IPS-15b (cell line): ENCODE measurements at regions not wholly inside any gene's neighbourhood (a gene's known extent, or its start where the extent isn't known, plus 50 kb on each side); places are given as distances from the start of the nearest gene placed in this dataset.
"Not testable (repeated sequence)": the region's sequence is repeated elsewhere in the genome, so short reads cannot be mapped to it uniquely, and the experiment has no call there.

ENCODE experiments used
- H3K27me3 ChIP-seq: one replicate; pipeline ENCODE4 v1.6.1; 2013; ENCODE audit warnings: low read length; ENCODE audit not compliant: control insufficient read depth, insufficient read depth
- H3K36me3 ChIP-seq: one replicate; pipeline ENCODE4 v1.6.1; 2013; ENCODE audit warnings: low read length; ENCODE audit not compliant: control insufficient read depth, insufficient read depth
- H3K4me1 ChIP-seq: one replicate; pipeline ENCODE4 v1.6.1; 2013; ENCODE audit warnings: mild to moderate bottlenecking, low read length; ENCODE audit not compliant: control insufficient read depth, insufficient read depth
- H3K4me3 ChIP-seq: one replicate; pipeline ENCODE4 v1.5.1; 2013; ENCODE audit warnings: low read depth, low read length
- H3K9ac ChIP-seq: one replicate; pipeline ENCODE4 v1.6.1; 2013; ENCODE audit warnings: low read depth, mild to moderate bottlenecking, low read length
- H3K9me3 ChIP-seq: one replicate; pipeline ENCODE4 v1.6.1; 2013; ENCODE audit warnings: mild to moderate bottlenecking, low read length; ENCODE audit not compliant: control insufficient read depth, insufficient read depth

- no peaks in the 10 kb centered on the region for H3K4me1 ChIP-seq
- H3K36me3 ChIP-seq, result no peaks in the 10 kb centered on the region
Measured at GRCh38 chr9:82052081-82052480, 63.5 kb downstream of the SPATA31D1 start.

GRCh38 chr9:82054264-82055015 lies 65.9 kb downstream of the SPATA31D1 start:
- H3K36me3 ChIP-seq, result no peaks in the 10 kb centered on the region
- no peaks in the 10 kb centered on the region for H3K27me3 ChIP-seq
- H3K4me3 ChIP-seq, result no peak overlapping the region

More at GRCh38 chr9:82052081-82052480, 63.5 kb downstream of the SPATA31D1 start:
- no peaks in the 10 kb centered on the region for H3K9me3 ChIP-seq
- no peak overlapping the region for H3K9ac ChIP-seq
- H3K4me3 ChIP-seq, result no peak overlapping the region
- H3K27me3 ChIP-seq, result no peaks in the 10 kb centered on the region

GRCh38 chr9:82057805-82058204 lies 69.2 kb downstream of the SPATA31D1 start:
- Histone ChIP-seq H3K36me3 (no peaks in the 10 kb centered on the region), H3K4me3 (no peak overlapping the region), H3K27me3 (no peaks in the 10 kb centered on the region), H3K4me1 (no peaks in the 10 kb centered on the region), H3K9ac (no peak overlapping the region), H3K9me3 (no peaks in the 10 kb centered on the region)

More at GRCh38 chr9:82054264-82055015, 65.9 kb downstream of the SPATA31D1 start:
- no peak overlapping the region for H3K9ac ChIP-seq
- no peaks in the 10 kb centered on the region for H3K9me3 ChIP-seq
- H3K4me1 ChIP-seq, result no peaks in the 10 kb centered on the region

GRCh38 chr9:82061801-82062200 lies 73.2 kb downstream of the SPATA31D1 start:
- not testable (repeated sequence) for H3K9ac ChIP-seq, H3K27me3 ChIP-seq

GRCh38 chr9:82062245-82062644 lies 73.7 kb downstream of the SPATA31D1 start:
- Histone ChIP-seq H3K9ac (no peak overlapping the region), H3K4me3 (no peak overlapping the region), H3K4me1 (no peaks in the 10 kb centered on the region), H3K27me3 (no peaks in the 10 kb centered on the region), H3K36me3 (no peaks in the 10 kb centered on the region), H3K9me3 (no peaks in the 10 kb centered on the region)

More at GRCh38 chr9:82061801-82062200, 73.2 kb downstream of the SPATA31D1 start:
- not testable (repeated sequence) for H3K36me3 ChIP-seq, H3K4me3 ChIP-seq, H3K4me1 ChIP-seq, H3K9me3 ChIP-seq

- Histone ChIP-seq H3K27me3 (no peaks in the 10 kb centered on the region), H3K36me3 (no peaks in the 10 kb centered on the region), H3K4me3 (no peak overlapping the region), H3K9me3 (no peaks in the 10 kb centered on the region), H3K4me1 (no peaks in the 10 kb centered on the region), H3K9ac (no peak overlapping the region)
Measured at GRCh38 chr9:82073551-82074543, 85.3 kb downstream of the SPATA31D1 start.

- peaks cover 6% of the 10 kb centered on the region for H3K4me1 ChIP-seq
- H3K9me3 ChIP-seq, result no peaks in the 10 kb centered on the region
- no peaks in the 10 kb centered on the region for H3K36me3 ChIP-seq
- H3K4me3 ChIP-seq, result no peak overlapping the region
- H3K27me3 ChIP-seq, result no peaks in the 10 kb centered on the region
- no peak overlapping the region for H3K9ac ChIP-seq
Measured at GRCh38 chr9:82080265-82080664, 91.7 kb downstream of the SPATA31D1 start.

- Histone ChIP-seq H3K4me1 (peaks cover 6% of the 10 kb centered on the region), H3K4me3 (no peak overlapping the region), H3K9me3 (no peaks in the 10 kb centered on the region), H3K9ac (no peak overlapping the region), H3K36me3 (no peaks in the 10 kb centered on the region), H3K27me3 (no peaks in the 10 kb centered on the region)
Measured at GRCh38 chr9:82081496-82081895, 92.9 kb downstream of the SPATA31D1 start.

GRCh38 chr9:82082563-82082962 lies 94.0 kb downstream of the SPATA31D1 start:
- peaks cover 6% of the 10 kb centered on the region for H3K4me1 ChIP-seq
- H3K4me3 ChIP-seq, result no peak overlapping the region
- H3K27me3 ChIP-seq, result no peaks in the 10 kb centered on the region
- no peaks in the 10 kb centered on the region for H3K9me3 ChIP-seq
- no peaks in the 10 kb centered on the region for H3K36me3 ChIP-seq
- H3K9ac ChIP-seq, result no peak overlapping the region

GRCh38 chr9:82088591-82088990 lies 100.0 kb downstream of the SPATA31D1 start:
- H3K36me3 ChIP-seq, result no peaks in the 10 kb centered on the region
- no peaks in the 10 kb centered on the region for H3K27me3 ChIP-seq
- no peaks in the 10 kb centered on the region for H3K9me3 ChIP-seq
- no peaks in the 10 kb centered on the region for H3K4me1 ChIP-seq
- H3K4me3 ChIP-seq, result no peak overlapping the region
- no peak overlapping the region for H3K9ac ChIP-seq

GRCh38 chr9:82090046-82090445 lies 101.5 kb downstream of the SPATA31D1 start:
- no peaks in the 10 kb centered on the region for H3K36me3 ChIP-seq
- no peak overlapping the region for H3K9ac ChIP-seq
- no peaks in the 10 kb centered on the region for H3K4me1 ChIP-seq
- no peaks in the 10 kb centered on the region for H3K27me3 ChIP-seq
- H3K9me3 ChIP-seq, result no peaks in the 10 kb centered on the region
- H3K4me3 ChIP-seq, result no peak overlapping the region
